Keratinocyte (primary cell): ENCODE measurements at regions not wholly inside any gene's neighbourhood (a gene's known extent, or its start where the extent isn't known, plus 50 kb on each side); places are given as distances from the start of the nearest gene placed in this dataset.

Experiments used
- CTCF ChIP-seq, 3 experiments: IDR thresholded peaks in 1 of 3; conservative IDR thresholded peaks in 1 of 3; optimal IDR thresholded peaks in 1 of 3; 2 replicates in 2 of 3; 3 replicates in 1 of 3; pipeline versions ENCODE3 to v1.5.1; 2011; ENCODE audit warnings: low read length in 3 of 3, mild to moderate bottlenecking in 3 of 3, moderate library complexity in 2 of 3, control low read depth in 1 of 3, inconsistent platforms in 1 of 3; ENCODE audit not compliant: insufficient read depth in 2 of 3; ENCODE audit errors: extremely low read depth in 1 of 3
- EZH2 ChIP-seq: IDR thresholded peaks from one replicate; pipeline ENCODE4 v1.6.1; 2012; ENCODE audit warnings: inconsistent platforms, mild to moderate bottlenecking, low read length, moderate library complexity

GRCh38 chr3:3556078-3556477 is 243.2 kb upstream of the LRRN1 start:
- TF ChIP-seq CTCF (optimal IDR thresholded peaks at IDR 0.05 in 1 of 3, IDR thresholded peaks at IDR 0.05 in 1 of 3, conservative IDR thresholded peaks at IDR 0.05 in 1 of 3; ENCODE audit: extremely low read depth in 1 of 3, insufficient read depth in 2 of 3, low read length in 3 of 3) (no peak), EZH2 (no peak)
